Heart left ventricle (tissue), 13 donors: ENCODE measurements at regions not wholly inside any gene's neighbourhood (a gene's known extent, or its start where the extent isn't known, plus 50 kb on each side); places are given as distances from the start of the nearest gene placed in this dataset.

Source experiments
- POLR2A ChIP-seq, 2 donors: fragments of 450-650 bp; IDR thresholded peaks; one replicate each; pipeline ENCODE4 v1.6.1; 2017; ENCODE audit warnings: antibody characterized with exemption in 2 of 2, mild to moderate bottlenecking in 2 of 2, moderate library complexity in 2 of 2
- TF ChIP-seq, protein P1 (sequence below), 12 donors: fragments of 200-600 bp; sonication (generic) in 4 of 12; IDR thresholded peaks; one replicate each; pipeline versions ENCODE4 v1.5.0 to v1.8.0; 2018 to 2022; ENCODE audit warnings: antibody characterized with exemption in 12 of 12, mild to moderate bottlenecking in 5 of 12
- donor health status: ischemic (EF 13 %, LVEDD 7.1; RV severe dilation, severe dysfunction).
- donor health status: DM: no; HTN: yes; CAD: no.
- donor health status: DM: no; HTN: no; CAD: no.
- donor health status: ischemic (EF 25% LVEDD 6.9; RV normal size, moderate dysfunction).
- donor health status: ischemic (EF 25% LVEDD 5.7; RV mildly dilated, moderate dysfunction).
- donor health status: ischemic (EF 35%, LVEDD 5.7; RV mildly dilated, moderate dysfunction).
- donor health status: nonischemic (EF 11% LVEDD 7.7; RV severe dilation, severe dysfunction).
- donor health status: DM: yes; HTN: yes; CAD: no.
- donor health status: PGD.
- donor health status: ischemic (EF 29% LVEDD 5.4; RV normal size, mild dysfunction).
- donor health status: nonischemic (EF 23%, LVEDD 6.1; RV moderate dilation, normal function).

DNA sequence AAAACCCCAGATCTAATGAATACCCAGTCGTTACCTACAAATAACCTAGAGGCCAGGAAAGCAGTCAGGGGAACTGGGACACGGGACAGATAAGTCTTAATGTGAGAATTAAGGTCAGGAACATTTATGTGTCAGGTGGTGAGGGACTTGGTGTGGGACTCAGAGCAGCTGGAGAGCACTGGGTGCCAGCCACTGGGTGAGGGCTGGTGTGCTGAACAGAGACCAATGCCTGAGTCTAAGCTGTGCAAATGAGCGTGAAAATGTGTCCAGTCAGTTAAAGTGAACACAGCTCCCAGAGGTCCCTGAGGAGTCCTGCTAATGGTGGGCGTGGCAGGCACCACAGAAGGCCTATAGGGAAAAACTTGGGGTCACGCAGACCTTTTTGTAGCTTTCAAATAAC, 225.9 kb downstream of the C1D start:
- TF ChIP-seq, protein P1, sequence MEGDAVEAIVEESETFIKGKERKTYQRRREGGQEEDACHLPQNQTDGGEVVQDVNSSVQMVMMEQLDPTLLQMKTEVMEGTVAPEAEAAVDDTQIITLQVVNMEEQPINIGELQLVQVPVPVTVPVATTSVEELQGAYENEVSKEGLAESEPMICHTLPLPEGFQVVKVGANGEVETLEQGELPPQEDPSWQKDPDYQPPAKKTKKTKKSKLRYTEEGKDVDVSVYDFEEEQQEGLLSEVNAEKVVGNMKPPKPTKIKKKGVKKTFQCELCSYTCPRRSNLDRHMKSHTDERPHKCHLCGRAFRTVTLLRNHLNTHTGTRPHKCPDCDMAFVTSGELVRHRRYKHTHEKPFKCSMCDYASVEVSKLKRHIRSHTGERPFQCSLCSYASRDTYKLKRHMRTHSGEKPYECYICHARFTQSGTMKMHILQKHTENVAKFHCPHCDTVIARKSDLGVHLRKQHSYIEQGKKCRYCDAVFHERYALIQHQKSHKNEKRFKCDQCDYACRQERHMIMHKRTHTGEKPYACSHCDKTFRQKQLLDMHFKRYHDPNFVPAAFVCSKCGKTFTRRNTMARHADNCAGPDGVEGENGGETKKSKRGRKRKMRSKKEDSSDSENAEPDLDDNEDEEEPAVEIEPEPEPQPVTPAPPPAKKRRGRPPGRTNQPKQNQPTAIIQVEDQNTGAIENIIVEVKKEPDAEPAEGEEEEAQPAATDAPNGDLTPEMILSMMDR (IDR thresholded peaks at IDR 0.05), result no peak
- TF ChIP-seq POLR2A (IDR thresholded peaks at IDR 0.05), result no peak
